B cell (primary cell): ENCODE measurements at regions not wholly inside any gene's neighbourhood (a gene's known extent, or its start where the extent isn't known, plus 50 kb on each side); places are given as distances from the start of the nearest gene placed in this dataset.

Experiments
- ATAC-seq: fragments of 200-7000 bp; cut with Tn5 transposase; one replicate; pipeline ENCODE4 v1.10.0; 2021; ENCODE audit warnings: low read depth, mild to moderate bottlenecking, moderate number of reproducible peaks, moderate library complexity
- CTCF ChIA-PET: fragments of 350-600 bp; sonication (Branson Sonifier 250); formaldehyde crosslinking; loops from one replicate; lab custom pipeline; 2021; ENCODE audit warnings: antibody characterized with exemption, inconsistent platforms; lab: Charles Lee
- POLR2A ChIA-PET: fragments of 350-600 bp; sonication (Branson Sonifier 250); formaldehyde crosslinking; loops from one replicate; lab custom pipeline; 2021; ENCODE audit warnings: antibody characterized with exemption; lab: Charles Lee
- DNase-seq: peaks from one replicate; pipeline ENCODE4 v3.0.0; 2013
- H2AFZ ChIP-seq: 2 replicates; pipeline ENCODE4 v1.6.1; 2012; ENCODE audit warnings: mild to moderate bottlenecking, low read depth, low read length; ENCODE audit not compliant: insufficient read depth, poor library complexity, severe bottlenecking
- H3K27ac ChIP-seq, 2 donors: 1 replicate in 1 of 2; 2 replicates in 1 of 2; pipeline ENCODE4 v1.5.1; 2012 to 2013; ENCODE audit warnings: low read length in 2 of 2, mild to moderate bottlenecking in 2 of 2, moderate library complexity in 1 of 2
- H3K27me3 ChIP-seq, 4 experiments: fragments of 200-600 bp in 1 of 4; sonication (generic) in 1 of 4; replicated peaks in 1 of 4; 1 replicate in 2 of 4; 2 replicates in 2 of 4; pipeline versions ENCODE4 v1.6.1 to v1.7.0; 2013 to 2016; ENCODE audit warnings: low read length in 3 of 4, mild to moderate bottlenecking in 2 of 4, mixed read lengths in 1 of 4, moderate library complexity in 1 of 4; ENCODE audit not compliant: insufficient read depth in 4 of 4, control insufficient read depth in 3 of 4; ENCODE audit errors: control extremely low read depth in 1 of 4
- H3K36me3 ChIP-seq, 2 experiments: replicated peaks in 1 of 2; 1 replicate in 1 of 2; 2 replicates in 1 of 2; pipeline versions ENCODE4 v1.6.1 to v1.7.1; 2013; ENCODE audit warnings: low read length in 1 of 2; ENCODE audit not compliant: insufficient read depth in 2 of 2, control insufficient read depth in 1 of 2; ENCODE audit errors: control extremely low read depth in 1 of 2, extremely low read depth in 1 of 2
- H3K4me1 ChIP-seq, 2 donors: fragments of 200-600 bp in 1 of 2; sonication (generic) in 1 of 2; 1 replicate in 1 of 2; 2 replicates in 1 of 2; pipeline versions ENCODE4 v1.5.1 to v1.6.1; 2013 to 2017; ENCODE audit warnings: low read length in 2 of 2; ENCODE audit not compliant: control insufficient read depth in 2 of 2, insufficient read depth in 2 of 2
- H3K4me2 ChIP-seq: replicated peaks from 2 replicates; pipeline ENCODE3; 2012; ENCODE audit warnings: mild to moderate bottlenecking, low read depth, low read length; ENCODE audit not compliant: poor library complexity, severe bottlenecking
- H3K4me3 ChIP-seq, 5 experiments: fragments of 200-600 bp in 1 of 5; sonication (generic) in 1 of 5; 1 replicate in 3 of 5; 2 replicates in 2 of 5; pipeline versions ENCODE4 v1.5.1 to v1.7.0; 2011 to 2016; ENCODE audit warnings: low read length in 4 of 5, mild to moderate bottlenecking in 4 of 5, low read depth in 2 of 5, control low read depth in 1 of 5, moderate library complexity in 1 of 5; ENCODE audit not compliant: insufficient read depth in 1 of 5; ENCODE audit errors: control extremely low read depth in 1 of 5, extremely low read depth in 1 of 5
- H3K79me2 ChIP-seq: fragments of 200-600 bp; sonication (generic); one replicate; pipeline ENCODE4 v1.6.0; 2016; ENCODE audit warnings: low read length; ENCODE audit not compliant: control insufficient read depth, insufficient read depth
- H3K9ac ChIP-seq: fragments of 200-600 bp; sonication (generic); 2 replicates; pipeline ENCODE4 v1.6.1; 2017; ENCODE audit warnings: mild to moderate bottlenecking, low read length, moderate library complexity
- H3K9me3 ChIP-seq, 3 donors: one replicate each; pipeline versions ENCODE4 v1.6.1 to v1.7.1; 2013; ENCODE audit warnings: low read length in 2 of 3; ENCODE audit not compliant: control insufficient read depth in 2 of 3, insufficient read depth in 1 of 3; ENCODE audit errors: control extremely low read depth in 1 of 3
- H4K20me1 ChIP-seq: 2 replicates; pipeline ENCODE4 v1.6.0; 2012; ENCODE audit warnings: mild to moderate bottlenecking, low read length; ENCODE audit not compliant: insufficient read depth, control insufficient read depth, poor library complexity, severe bottlenecking
- H3K27ac Mint-ChIP-seq: one replicate; pipeline ENCODE4 v1.8.0; 2021; ENCODE audit warnings: mixed read lengths
- H3K27me3 Mint-ChIP-seq: one replicate; pipeline ENCODE4 v1.8.0; 2021; ENCODE audit warnings: mixed read lengths
- H3K4me1 Mint-ChIP-seq: one replicate; pipeline ENCODE4 v1.8.0; 2021; ENCODE audit warnings: mixed read lengths
- H3K4me3 Mint-ChIP-seq: one replicate; pipeline ENCODE4 v1.8.0; 2021; ENCODE audit warnings: mixed read lengths
- H3K9me3 Mint-ChIP-seq: one replicate; pipeline ENCODE4 v1.8.0; 2022; ENCODE audit warnings: mixed read lengths; ENCODE audit not compliant: insufficient read depth
- EZH2 ChIP-seq: IDR thresholded peaks from 2 replicates; pipeline ENCODE4 v1.6.1; 2012; ENCODE audit warnings: borderline replicate concordance, low read depth, mild to moderate bottlenecking, moderate library complexity, low read length; ENCODE audit not compliant: insufficient read depth, poor library complexity, severe bottlenecking
- WGBS: methylation state at CpG from one replicate; pipeline ENCODE4 v1.1.5; 2013; ENCODE audit warnings: missing lambda C conversion rate; ENCODE audit not compliant: insufficient coverage; 5-methylcytosine and 5-hydroxymethylcytosine counted together
- intact Hi-C: fragments of 100-400 bp; cut with micrococcal nuclease; formaldehyde crosslinking; loops from one replicate; pipeline ENCODE4 v1.10.0; 2022
- TF ChIP-seq, protein P1 (sequence below): fragments of 200-600 bp; IDR thresholded peaks from one replicate; pipeline ENCODE4 v1.8.0; 2022; ENCODE audit warnings: antibody characterized with exemption, mild to moderate bottlenecking

DNA sequence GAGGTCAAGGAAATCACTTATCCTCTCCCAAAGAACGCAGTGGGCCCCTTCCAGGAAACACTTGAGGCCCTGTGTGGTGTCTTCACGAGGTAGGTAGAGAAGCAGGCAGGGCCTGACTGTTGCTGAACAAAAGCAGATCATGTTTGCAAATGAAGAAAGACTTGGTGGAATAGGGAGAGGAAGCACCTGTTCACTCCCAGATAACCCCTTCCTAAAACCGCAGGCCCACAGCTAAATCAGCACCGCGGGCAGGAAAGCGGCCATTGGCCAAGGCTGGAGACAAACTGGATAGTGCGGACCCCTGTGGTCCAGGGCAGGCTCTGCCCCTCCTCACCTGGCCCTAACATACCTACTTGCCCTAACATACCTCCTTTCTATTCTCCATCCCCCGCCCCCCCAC is 64.9 kb upstream of the KLHL29 start:
- Histone ChIP-seq H4K20me1 (no peaks in the 10 kb centered on the region), H3K4me3 (no peak overlapping the region), H3K79me2 (no peaks in the 10 kb centered on the region), H3K9ac (no peak overlapping the region), H3K4me1 (no peaks in the 10 kb centered on the region), H3K27me3 (peaks cover 0 to 4% (median 1%) of the 10 kb centered on the region in 4 experiments), H2AFZ (no peak overlapping the region), H3K27ac (no peak overlapping the region), H3K9me3 (no peaks in the 10 kb centered on the region), H3K36me3 (no peaks in the 10 kb centered on the region), H3K4me2 (no peak overlapping the region)
- ChIA-PET CTCF (no interaction called here), POLR2A (no interaction called here)
- Mint-ChIP-seq H3K27ac (no peak overlapping the region), H3K4me3 (no peak overlapping the region), H3K27me3 (peaks cover 40% of the 10 kb centered on the region), H3K9me3 (no peaks in the 10 kb centered on the region), H3K4me1 (no peaks in the 10 kb centered on the region)
- TF ChIP-seq, protein P1, sequence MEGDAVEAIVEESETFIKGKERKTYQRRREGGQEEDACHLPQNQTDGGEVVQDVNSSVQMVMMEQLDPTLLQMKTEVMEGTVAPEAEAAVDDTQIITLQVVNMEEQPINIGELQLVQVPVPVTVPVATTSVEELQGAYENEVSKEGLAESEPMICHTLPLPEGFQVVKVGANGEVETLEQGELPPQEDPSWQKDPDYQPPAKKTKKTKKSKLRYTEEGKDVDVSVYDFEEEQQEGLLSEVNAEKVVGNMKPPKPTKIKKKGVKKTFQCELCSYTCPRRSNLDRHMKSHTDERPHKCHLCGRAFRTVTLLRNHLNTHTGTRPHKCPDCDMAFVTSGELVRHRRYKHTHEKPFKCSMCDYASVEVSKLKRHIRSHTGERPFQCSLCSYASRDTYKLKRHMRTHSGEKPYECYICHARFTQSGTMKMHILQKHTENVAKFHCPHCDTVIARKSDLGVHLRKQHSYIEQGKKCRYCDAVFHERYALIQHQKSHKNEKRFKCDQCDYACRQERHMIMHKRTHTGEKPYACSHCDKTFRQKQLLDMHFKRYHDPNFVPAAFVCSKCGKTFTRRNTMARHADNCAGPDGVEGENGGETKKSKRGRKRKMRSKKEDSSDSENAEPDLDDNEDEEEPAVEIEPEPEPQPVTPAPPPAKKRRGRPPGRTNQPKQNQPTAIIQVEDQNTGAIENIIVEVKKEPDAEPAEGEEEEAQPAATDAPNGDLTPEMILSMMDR, result no peak
- TF ChIP-seq EZH2, result no peak
- no peak for ATAC-seq
- no peak for DNase-seq
- intact Hi-C loops, result no loop called here
- WGBS, result 12% methylated on average over 5 of the region's 8 CpGs

DNA sequence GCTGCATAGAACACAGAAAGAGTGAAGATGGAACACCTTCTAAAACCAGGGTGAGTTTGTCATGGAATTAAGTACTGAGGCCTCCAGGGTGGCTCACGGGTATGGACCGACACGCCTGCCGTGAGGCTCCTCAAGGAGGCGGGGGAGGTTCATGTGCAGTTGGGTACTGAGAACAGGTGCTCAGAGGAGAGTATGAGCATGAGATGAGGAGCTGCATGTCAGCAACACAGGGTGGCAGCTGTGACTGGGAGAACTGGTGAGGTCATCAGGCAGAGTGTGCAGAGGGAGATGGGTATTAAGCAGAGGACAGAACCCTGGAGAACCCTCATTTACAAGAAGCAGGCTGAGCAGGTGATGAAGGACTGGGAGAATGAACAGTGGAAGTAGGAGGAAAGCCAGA is 63.2 kb upstream of the KLHL29 start:
- Histone ChIP-seq H3K4me2 (no peak overlapping the region), H3K9me3 (no peaks in the 10 kb centered on the region), H4K20me1 (no peaks in the 10 kb centered on the region), H3K9ac (no peak overlapping the region), H3K79me2 (no peaks in the 10 kb centered on the region), H3K27me3 (peaks cover 0 to 4% (median 1%) of the 10 kb centered on the region in 4 experiments), H2AFZ (no peak overlapping the region), H3K4me1 (no peaks in the 10 kb centered on the region), H3K4me3 (no peak overlapping the region), H3K27ac (no peak overlapping the region), H3K36me3 (no peaks in the 10 kb centered on the region)
- Mint-ChIP-seq H3K9me3 (no peaks in the 10 kb centered on the region), H3K27ac (no peak overlapping the region), H3K4me3 (no peak overlapping the region), H3K27me3 (peaks cover 36% of the 10 kb centered on the region), H3K4me1 (no peaks in the 10 kb centered on the region)
- ChIA-PET CTCF (no interaction called here), POLR2A (no interaction called here)
- intact Hi-C loops, result no loop called here
- DNase-seq, result no peak
- ATAC-seq, result no peak
- WGBS, result 95% methylated on average over 5 of the region's 5 CpGs
- TF ChIP-seq EZH2, result no peak
- TF ChIP-seq, protein P1, result no peak
